ENCODE measurements at regions not wholly inside any gene's neighbourhood (a gene's known extent, or its start where the extent isn't known, plus 50 kb on each side); places are given as distances from the start of the nearest gene placed in this dataset.

DNA sequence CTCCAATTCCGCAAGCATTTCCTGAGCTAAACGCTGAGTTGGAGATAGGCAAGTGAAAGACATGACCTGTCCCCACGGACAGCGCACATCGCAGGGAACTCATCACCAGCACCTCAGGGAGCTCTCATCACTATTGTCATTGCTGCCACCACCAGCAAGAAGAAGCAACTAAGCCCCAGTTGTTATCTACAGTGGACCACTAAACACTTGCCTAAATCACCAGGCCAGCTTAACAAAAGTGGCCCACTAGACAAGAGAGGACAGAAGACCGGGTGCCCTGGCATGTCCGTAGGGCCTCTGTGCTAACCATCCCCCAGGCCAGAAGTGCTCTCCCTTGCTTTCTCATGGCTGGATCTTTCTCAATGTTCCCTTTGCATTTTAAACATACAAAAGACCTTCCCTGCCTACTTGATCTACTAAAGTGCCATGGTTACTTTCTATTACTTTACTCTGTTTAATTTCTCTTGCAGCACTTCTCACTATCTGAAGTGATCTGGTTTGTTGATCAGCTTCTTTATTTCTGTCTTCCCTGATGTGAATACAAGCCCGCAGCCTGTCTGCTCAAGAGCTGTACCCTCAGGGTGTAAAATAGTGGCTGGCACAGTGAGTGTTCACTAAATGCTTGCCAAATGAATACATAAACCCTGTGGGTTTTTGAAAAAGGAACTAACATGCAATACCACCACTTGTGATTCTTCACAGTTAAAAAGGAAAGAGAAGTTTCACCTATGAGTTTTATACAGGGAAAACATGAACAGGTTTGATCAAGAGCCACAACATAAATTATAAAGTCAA is 60.9 kb upstream of the RFLNA start:
- TF ChIP-seq POLR2A (IDR thresholded peaks at IDR 0.05), result no peak
- TF ChIP-seq, protein P1, sequence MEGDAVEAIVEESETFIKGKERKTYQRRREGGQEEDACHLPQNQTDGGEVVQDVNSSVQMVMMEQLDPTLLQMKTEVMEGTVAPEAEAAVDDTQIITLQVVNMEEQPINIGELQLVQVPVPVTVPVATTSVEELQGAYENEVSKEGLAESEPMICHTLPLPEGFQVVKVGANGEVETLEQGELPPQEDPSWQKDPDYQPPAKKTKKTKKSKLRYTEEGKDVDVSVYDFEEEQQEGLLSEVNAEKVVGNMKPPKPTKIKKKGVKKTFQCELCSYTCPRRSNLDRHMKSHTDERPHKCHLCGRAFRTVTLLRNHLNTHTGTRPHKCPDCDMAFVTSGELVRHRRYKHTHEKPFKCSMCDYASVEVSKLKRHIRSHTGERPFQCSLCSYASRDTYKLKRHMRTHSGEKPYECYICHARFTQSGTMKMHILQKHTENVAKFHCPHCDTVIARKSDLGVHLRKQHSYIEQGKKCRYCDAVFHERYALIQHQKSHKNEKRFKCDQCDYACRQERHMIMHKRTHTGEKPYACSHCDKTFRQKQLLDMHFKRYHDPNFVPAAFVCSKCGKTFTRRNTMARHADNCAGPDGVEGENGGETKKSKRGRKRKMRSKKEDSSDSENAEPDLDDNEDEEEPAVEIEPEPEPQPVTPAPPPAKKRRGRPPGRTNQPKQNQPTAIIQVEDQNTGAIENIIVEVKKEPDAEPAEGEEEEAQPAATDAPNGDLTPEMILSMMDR (IDR thresholded peaks at IDR 0.05), result no peak
